ENCODE measurements at regions not wholly inside any gene's neighbourhood (a gene's known extent, or its start where the extent isn't known, plus 50 kb on each side); places are given as distances from the start of the nearest gene placed in this dataset.

DNA sequence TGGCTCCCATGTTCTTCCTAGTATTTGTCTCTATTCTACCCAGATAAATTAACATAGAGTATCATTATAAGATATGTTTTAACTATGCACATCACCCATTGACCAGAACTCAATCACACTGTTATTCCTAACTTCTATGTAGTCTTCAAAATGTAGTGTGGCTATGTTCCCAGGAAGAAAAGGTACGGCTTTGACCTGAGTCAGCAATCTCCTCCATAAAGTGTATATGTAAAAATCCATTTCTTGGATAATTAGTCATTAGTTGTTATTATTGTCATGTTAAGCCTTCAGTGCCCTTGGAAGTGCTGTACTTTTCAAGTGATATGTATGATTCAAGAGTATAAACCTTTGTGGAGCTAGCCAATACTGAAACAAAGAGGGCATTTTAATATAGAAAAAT lies 444.0 kb upstream of the ZWINT start (continued):
- TF ChIP-seq REST (IDR thresholded peaks at IDR 0.05; ENCODE audit: unreplicated experiment) = no peak

- no peak overlapping the region for H2AFZ ChIP-seq
- Mint-ChIP-seq H3K4me1 (no peaks in the 10 kb centered on the region; the same call in 2 of the 3 replicates), H3K27me3 (ENCODE audit: insufficient read depth, low read depth, poor library complexity) (peaks cover 2% of the 10 kb centered on the region), H3K4me3 (no peak overlapping the region), H3K27ac (no peak overlapping the region), H3K36me3 (ENCODE audit: low read depth) (no peaks in the 10 kb centered on the region), H3K9me3 (no peaks in the 10 kb centered on the region; the same call in 2 of the 3 replicates)
- no peak for TF ChIP-seq ZNF331 (CRISPR knock-in tag; IDR thresholded peaks at IDR 0.05; ENCODE audit: low read depth)
- no peak for TF ChIP-seq STAT1 (IDR thresholded peaks at IDR 0.05; ENCODE audit: unreplicated experiment)
- no peak for TF ChIP-seq CREB1 (CRISPR knock-in tag; IDR thresholded peaks at IDR 0.05; ENCODE audit: low read depth)
- no peak for TF ChIP-seq ZNF462 (CRISPR knock-in tag; IDR thresholded peaks at IDR 0.05)
- no peak for TF ChIP-seq EZH2 (IDR thresholded peaks at IDR 0.05; ENCODE audit: low read depth, unreplicated experiment)
- H3K27me3 ChIP-seq (ENCODE audit: insufficient read depth) = no peaks in the 10 kb centered on the region
- H3K4me1 ChIP-seq (ENCODE audit: insufficient read depth) = no peaks in the 10 kb centered on the region
- no peaks in the 10 kb centered on the region for H4K20me1 ChIP-seq (replicated peaks; ENCODE audit: insufficient read depth)
- no peaks in the 10 kb centered on the region for H3K36me3 ChIP-seq (ENCODE audit: insufficient read depth)
- no peak for ATAC-seq
- no peak for DNase-seq (ENCODE audit: low spot score)
- H3K4me3 ChIP-seq = no peak overlapping the region
- no peaks in the 10 kb centered on the region for H3K9me2 ChIP-seq (ENCODE audit: insufficient read depth)
- no peaks in the 10 kb centered on the region for H3F3A ChIP-seq (replicated peaks; ENCODE audit: low read depth)
- H3K4me2 ChIP-seq = no peak overlapping the region
- no peaks in the 10 kb centered on the region for H3K79me2 ChIP-seq (replicated peaks; ENCODE audit: insufficient read depth)
- H3K27ac ChIP-seq (ENCODE audit: low read depth) = no peak overlapping the region
Observed at GRCh38 chr10:56785292-56785691, 424.2 kb upstream of the ZWINT start.
